PC-3 (cell line): ENCODE measurements at regions not wholly inside any gene's neighbourhood (a gene's known extent, or its start where the extent isn't known, plus 50 kb on each side); places are given as distances from the start of the nearest gene placed in this dataset.

ENCODE experiments used
- ATAC-seq: fragments of 200-7000 bp; cut with Tn5 transposase; 2 replicates; pipeline ENCODE4 v1.9.1; 2020; ENCODE audit warnings: mild to moderate bottlenecking, moderate library complexity
- BruUV-seq: library from RNA; stranded (reverse); fragments of 400-500 nt; replicated peaks from 2 replicates; lab custom pipeline; 2021; lab: Mats Ljungman, UMichigan
- CTCF ChIA-PET: fragments of 300-600 bp; sonication (Branson Sonifier 250); formaldehyde crosslinking; loops from one replicate; lab custom pipeline; 2022; ENCODE audit warnings: antibody characterized with exemption; lab: Charles Lee
- POLR2A ChIA-PET: fragments of 300-600 bp; sonication (Branson Sonifier 250); formaldehyde crosslinking; loops from one replicate; lab custom pipeline; 2022; ENCODE audit warnings: antibody characterized with exemption; ENCODE audit not compliant: unreplicated experiment; lab: Charles Lee
- DNase-seq: peaks from one replicate; pipeline ENCODE4 v3.0.0-alpha.2; 2015
- H2AFZ ChIP-seq: fragments of 300-600 bp; sonication (generic); 2 replicates; pipeline ENCODE4 v1.6.0; 2016; ENCODE audit warnings: antibody characterized with exemption, low read length
- H3F3A ChIP-seq: fragments of 300-600 bp; sonication (generic); one replicate; pipeline ENCODE4 v1.6.0; 2017; ENCODE audit warnings: antibody characterized with exemption, low read length, control low read depth, mild to moderate bottlenecking; ENCODE audit not compliant: unreplicated experiment
- H3K27ac ChIP-seq: fragments of 300-600 bp; sonication (generic); 2 replicates; pipeline ENCODE4 v1.5.1; 2016; ENCODE audit warnings: mild to moderate bottlenecking, low read length
- H3K27me3 ChIP-seq: fragments of 300-600 bp; sonication (generic); 2 replicates; pipeline ENCODE4 v1.6.1; 2016; ENCODE audit warnings: low read length, mixed read lengths
- H3K36me3 ChIP-seq: fragments of 300-600 bp; sonication (generic); 2 replicates; pipeline ENCODE4 v1.6.1; 2016; ENCODE audit warnings: low read depth, mixed run types, low read length, mixed read lengths
- H3K4me1 ChIP-seq: fragments of 300-600 bp; sonication (generic); 2 replicates; pipeline ENCODE4 v1.5.1; 2016; ENCODE audit warnings: low read length; ENCODE audit not compliant: insufficient read depth
- H3K4me2 ChIP-seq: fragments of 300-600 bp; sonication (generic); 2 replicates; pipeline ENCODE4 v1.6.0; 2016; ENCODE audit warnings: low read length
- H3K4me3 ChIP-seq: fragments of 300-600 bp; sonication (generic); 2 replicates; pipeline ENCODE4 v1.5.1; 2016; ENCODE audit warnings: mild to moderate bottlenecking, low read length, mixed read lengths
- H3K79me2 ChIP-seq: fragments of 300-600 bp; sonication (generic); 2 replicates; pipeline ENCODE4 v1.6.1; 2017; ENCODE audit warnings: low read length, mixed read lengths
- H3K9ac ChIP-seq: fragments of 300-600 bp; sonication (generic); 2 replicates; pipeline ENCODE4 v1.6.0; 2016; ENCODE audit warnings: mild to moderate bottlenecking, low read length
- H3K9me2 ChIP-seq: fragments of 300-600 bp; sonication (generic); replicated peaks from 2 replicates; pipeline ENCODE4 v1.6.1; 2016; ENCODE audit warnings: mixed run types, low read length, mixed read lengths
- H3K9me3 ChIP-seq: fragments of 300-600 bp; sonication (generic); 2 replicates; pipeline ENCODE4 v1.6.1; 2016; ENCODE audit warnings: low read length, mixed read lengths
- H4K20me1 ChIP-seq: fragments of 300-600 bp; sonication (generic); 2 replicates; pipeline ENCODE4 v1.6.1; 2016; ENCODE audit warnings: low read length, mixed read lengths
- EZH2 ChIP-seq: fragments of 300-600 bp; sonication (generic); IDR thresholded peaks from one replicate; pipeline ENCODE4 v1.6.1; 2017; ENCODE audit warnings: antibody characterized with exemption, mild to moderate bottlenecking, low read length; ENCODE audit not compliant: unreplicated experiment
- EZH2phosphoT487 ChIP-seq: fragments of 300-600 bp; sonication (generic); IDR thresholded peaks from 2 replicates; pipeline ENCODE4 v1.6.1; 2018; ENCODE audit warnings: mild to moderate bottlenecking, antibody characterized with exemption, low read length, borderline replicate concordance
- intact Hi-C: fragments of 100-400 bp; cut with micrococcal nuclease; formaldehyde crosslinking; loops from 2 replicates; pipeline ENCODE4 v1.9.0; 2023
- TF ChIP-seq, protein P1 (sequence below): fragments of 300-600 bp; sonication (generic); conservative IDR thresholded peaks from 2 replicates; pipeline ENCODE4 v1.5.1; 2017; ENCODE audit warnings: antibody characterized with exemption, low read depth, mild to moderate bottlenecking, low read length

DNA sequence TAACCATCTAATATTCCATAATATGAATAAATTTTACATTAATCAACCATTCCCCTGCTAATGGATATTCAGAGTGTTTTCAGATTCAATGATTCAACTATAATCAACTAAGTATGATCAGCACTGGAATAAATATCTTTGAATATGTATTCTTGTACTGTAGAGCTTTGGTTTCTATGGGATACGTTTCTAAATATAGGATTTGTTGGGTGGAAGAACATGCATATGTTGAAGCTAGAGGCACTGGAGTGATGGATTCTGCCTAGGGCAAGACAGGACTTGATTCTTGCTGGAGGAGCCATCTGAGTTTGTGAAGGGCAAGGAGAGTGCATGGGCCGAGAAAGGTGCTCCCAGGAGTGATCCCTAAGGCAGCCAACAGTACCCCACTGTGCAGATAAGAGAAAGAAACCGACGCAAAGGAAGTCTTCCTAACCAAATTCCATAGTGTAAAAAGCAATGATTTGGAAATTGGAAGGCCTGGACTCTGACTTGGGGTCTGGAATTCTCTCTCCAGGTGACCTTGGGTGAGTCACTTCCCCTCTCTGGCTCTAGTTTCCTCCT is 418.7 kb downstream of the PREX1 start:
- ATAC-seq (no peak), DNase-seq (no peak)
- Histone ChIP-seq H3F3A (no peaks in the 10 kb centered on the region), H3K27me3 (peaks cover 92% of the 10 kb centered on the region), H3K9me3 (no peaks in the 10 kb centered on the region), H3K36me3 (no peaks in the 10 kb centered on the region), H2AFZ (no peak overlapping the region), H3K4me3 (no peak overlapping the region), H3K9me2 (no peaks in the 10 kb centered on the region), H3K27ac (no peak overlapping the region), H4K20me1 (no peaks in the 10 kb centered on the region), H3K4me1 (no peaks in the 10 kb centered on the region), H3K9ac (no peak overlapping the region), H3K79me2 (no peaks in the 10 kb centered on the region), H3K4me2 (no peak overlapping the region)
- POLR2A ChIA-PET = no interaction called here
- intact Hi-C loops = no loop called here
- CTCF ChIA-PET = no interaction called here
- BruUV-seq = no TSS peak
- TF ChIP-seq EZH2 = no peak
- TF ChIP-seq, protein P1, sequence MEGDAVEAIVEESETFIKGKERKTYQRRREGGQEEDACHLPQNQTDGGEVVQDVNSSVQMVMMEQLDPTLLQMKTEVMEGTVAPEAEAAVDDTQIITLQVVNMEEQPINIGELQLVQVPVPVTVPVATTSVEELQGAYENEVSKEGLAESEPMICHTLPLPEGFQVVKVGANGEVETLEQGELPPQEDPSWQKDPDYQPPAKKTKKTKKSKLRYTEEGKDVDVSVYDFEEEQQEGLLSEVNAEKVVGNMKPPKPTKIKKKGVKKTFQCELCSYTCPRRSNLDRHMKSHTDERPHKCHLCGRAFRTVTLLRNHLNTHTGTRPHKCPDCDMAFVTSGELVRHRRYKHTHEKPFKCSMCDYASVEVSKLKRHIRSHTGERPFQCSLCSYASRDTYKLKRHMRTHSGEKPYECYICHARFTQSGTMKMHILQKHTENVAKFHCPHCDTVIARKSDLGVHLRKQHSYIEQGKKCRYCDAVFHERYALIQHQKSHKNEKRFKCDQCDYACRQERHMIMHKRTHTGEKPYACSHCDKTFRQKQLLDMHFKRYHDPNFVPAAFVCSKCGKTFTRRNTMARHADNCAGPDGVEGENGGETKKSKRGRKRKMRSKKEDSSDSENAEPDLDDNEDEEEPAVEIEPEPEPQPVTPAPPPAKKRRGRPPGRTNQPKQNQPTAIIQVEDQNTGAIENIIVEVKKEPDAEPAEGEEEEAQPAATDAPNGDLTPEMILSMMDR = no peak
- no peak for TF ChIP-seq EZH2phosphoT487

DNA sequence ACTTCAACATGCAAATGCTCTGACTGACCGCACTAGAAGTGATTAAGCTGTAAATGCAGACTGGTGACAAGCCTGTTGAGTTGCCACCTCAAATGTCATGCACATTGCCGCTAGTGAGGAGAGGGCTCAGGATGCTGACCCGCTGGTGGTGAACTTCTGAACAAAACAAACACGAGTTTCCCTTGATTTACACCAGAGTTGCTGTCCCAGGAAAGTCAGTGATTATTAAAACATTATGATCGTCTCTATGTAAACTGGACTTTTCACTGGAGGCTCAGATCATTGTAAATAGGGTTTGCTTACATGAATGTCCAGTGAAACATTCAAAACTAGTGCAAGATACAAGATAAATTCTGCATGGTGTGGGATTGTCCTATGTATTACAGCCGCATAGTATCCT is 420.1 kb downstream of the PREX1 start:
- no peak for DNase-seq
- POLR2A ChIA-PET = interaction anchor here (0.6 kb wide), 1 partner anchor 28 kb away, joined by 8 read pairs; no protein-coding TSS in a partner anchor
- BruUV-seq = no TSS peak
- H3K4me1 ChIP-seq = no peaks in the 10 kb centered on the region
- H3K27me3 ChIP-seq = peaks cover 93% of the 10 kb centered on the region
- no peaks in the 10 kb centered on the region for H3K36me3 ChIP-seq
- H3K9me3 ChIP-seq = no peaks in the 10 kb centered on the region
- no peaks in the 10 kb centered on the region for H3K79me2 ChIP-seq
- no peak overlapping the region for H3K4me2 ChIP-seq
- H3K4me3 ChIP-seq = no peak overlapping the region
- CTCF ChIA-PET = no interaction called here
- H3F3A ChIP-seq = no peaks in the 10 kb centered on the region
- H4K20me1 ChIP-seq = no peaks in the 10 kb centered on the region
- TF ChIP-seq, protein P1 = no peak
- TF ChIP-seq EZH2 (no peak), EZH2phosphoT487 (no peak)
- intact Hi-C loops = no loop called here
- no peak overlapping the region for H2AFZ ChIP-seq
- ATAC-seq = no peak
- no peak overlapping the region for H3K9ac ChIP-seq
- no peak overlapping the region for H3K27ac ChIP-seq
- H3K9me2 ChIP-seq = no peaks in the 10 kb centered on the region

DNA sequence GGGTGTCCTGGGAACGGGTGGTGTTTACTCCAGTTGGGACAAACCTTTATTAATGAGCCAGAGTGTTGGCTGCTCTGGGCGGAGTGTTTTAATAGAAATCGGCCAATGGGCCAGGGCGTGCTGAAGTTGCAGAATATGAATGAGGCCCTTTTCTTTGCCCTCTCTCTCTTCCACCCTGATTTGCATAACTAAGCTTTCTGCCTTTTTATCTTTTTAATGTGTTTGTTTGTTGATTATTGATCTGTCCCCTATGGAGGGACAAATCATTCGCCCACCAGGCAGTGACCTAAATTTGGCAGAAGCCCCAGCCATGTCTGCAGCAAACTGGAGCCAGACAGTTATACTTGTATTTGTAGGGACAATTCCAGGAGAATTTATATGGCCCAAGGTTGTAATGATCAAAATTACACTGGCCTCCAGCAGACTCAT is 420.9 kb downstream of the PREX1 start:
- BruUV-seq = no TSS peak
- Histone ChIP-seq H3K9me2 (no peaks in the 10 kb centered on the region), H4K20me1 (no peaks in the 10 kb centered on the region), H3K27me3 (peaks cover 94% of the 10 kb centered on the region), H3K4me3 (no peak overlapping the region), H3K4me1 (no peaks in the 10 kb centered on the region), H3K36me3 (no peaks in the 10 kb centered on the region), H3K9me3 (no peaks in the 10 kb centered on the region), H3K79me2 (no peaks in the 10 kb centered on the region), H3F3A (no peaks in the 10 kb centered on the region), H3K4me2 (no peak overlapping the region), H3K27ac (no peak overlapping the region), H2AFZ (no peak overlapping the region), H3K9ac (no peak overlapping the region)
- TF ChIP-seq, protein P1 = no peak
- TF ChIP-seq EZH2phosphoT487 (no peak), EZH2 (no peak)
- DNase-seq = no peak
- POLR2A ChIA-PET = interaction anchor here (0.6 kb wide), 1 partner anchor 29 kb away, joined by 8 read pairs; no protein-coding TSS in a partner anchor
- ATAC-seq = no peak
- intact Hi-C loops = no loop called here
- CTCF ChIA-PET = no interaction called here
